H9 (cell line): ENCODE measurements at regions not wholly inside any gene's neighbourhood (a gene's known extent, or its start where the extent isn't known, plus 50 kb on each side); places are given as distances from the start of the nearest gene placed in this dataset.

Experiments
- DNase-seq: peaks from one replicate; pipeline ENCODE4 v3.0.0-alpha.2; 2017
- H2AFZ ChIP-seq: one replicate; pipeline ENCODE4 v1.6.1; 2013; ENCODE audit warnings: mild to moderate bottlenecking, low read length, control low read depth, moderate library complexity
- H2AK5ac ChIP-seq: 2 replicates; pipeline ENCODE4 v1.6.1; 2013; ENCODE audit warnings: low read length, control low read depth, mixed read lengths; ENCODE audit not compliant: insufficient read length
- H2BK120ac ChIP-seq: one replicate; pipeline ENCODE4 v1.6.1; 2013; ENCODE audit warnings: low read depth, mild to moderate bottlenecking, low read length, control low read depth, inconsistent platforms; ENCODE audit not compliant: poor library complexity, severe bottlenecking
- H2BK12ac ChIP-seq: 2 replicates; pipeline ENCODE4 v1.6.1; 2013; ENCODE audit warnings: low read length, control low read depth, mixed read lengths, low read depth; ENCODE audit not compliant: insufficient read length
- H2BK15ac ChIP-seq: 2 replicates; pipeline ENCODE4 v1.6.1; 2013; ENCODE audit warnings: low read depth, low read length, control low read depth
- H2BK20ac ChIP-seq: one replicate; pipeline ENCODE4 v1.6.1; 2013; ENCODE audit warnings: low read depth, mild to moderate bottlenecking, low read length, control low read depth, inconsistent platforms; ENCODE audit not compliant: poor library complexity, severe bottlenecking
- H2BK5ac ChIP-seq: 2 replicates; pipeline ENCODE4 v1.6.1; 2013; ENCODE audit warnings: low read length, control low read depth, mixed read lengths; ENCODE audit not compliant: insufficient read length
- H3K14ac ChIP-seq: 2 replicates; pipeline ENCODE4 v1.6.1; 2013; ENCODE audit warnings: low read length, control low read depth; ENCODE audit not compliant: insufficient read depth
- H3K18ac ChIP-seq: 2 replicates; pipeline ENCODE4 v1.6.1; 2013; ENCODE audit warnings: low read depth, mild to moderate bottlenecking, mixed read lengths, low read length, control low read depth; ENCODE audit not compliant: insufficient read length
- H3K23ac ChIP-seq: 2 replicates; pipeline ENCODE4 v1.6.1; 2013; ENCODE audit warnings: low read length, control low read depth, mixed read lengths, low read depth; ENCODE audit not compliant: insufficient read length
- H3K23me2 ChIP-seq: 2 replicates; pipeline ENCODE4 v1.6.1; 2013; ENCODE audit warnings: low read depth, mild to moderate bottlenecking, mixed read lengths, low read length, control low read depth; ENCODE audit not compliant: insufficient read length, poor library complexity, severe bottlenecking
- H3K27ac ChIP-seq: 2 replicates; pipeline ENCODE4 v1.5.1; 2013; ENCODE audit warnings: low read length, control low read depth, mixed read lengths, low read depth; ENCODE audit not compliant: insufficient read length
- H3K27me3 ChIP-seq: 2 replicates; pipeline ENCODE4 v1.6.1; 2013; ENCODE audit warnings: low read length, control low read depth, inconsistent platforms; ENCODE audit not compliant: insufficient read depth
- H3K4ac ChIP-seq: 2 replicates; pipeline ENCODE4 v1.6.1; 2013; ENCODE audit warnings: low read depth, mild to moderate bottlenecking, control low read depth, inconsistent platforms, low read length, moderate library complexity
- H3K4me1 ChIP-seq: 2 replicates; pipeline ENCODE4 v1.6.1; 2013; ENCODE audit warnings: low read length, control low read depth, inconsistent platforms; ENCODE audit not compliant: insufficient read depth
- H3K4me2 ChIP-seq: 2 replicates; pipeline ENCODE4 v1.6.1; 2013; ENCODE audit warnings: low read length, control low read depth, mixed read lengths; ENCODE audit not compliant: insufficient read length, insufficient read depth
- H3K56ac ChIP-seq: 2 replicates; pipeline ENCODE4 v1.6.1; 2013; ENCODE audit warnings: low read depth, mild to moderate bottlenecking, mixed read lengths, low read length, control low read depth; ENCODE audit not compliant: insufficient read length
- H3K79me1 ChIP-seq: 2 replicates; pipeline ENCODE4 v1.6.1; 2013; ENCODE audit warnings: low read depth, mild to moderate bottlenecking, moderate library complexity, low read length, control low read depth, inconsistent platforms; ENCODE audit not compliant: insufficient read depth, poor library complexity, severe bottlenecking
- H3K79me2 ChIP-seq: 2 replicates; pipeline ENCODE4 v1.6.1; 2013; ENCODE audit warnings: low read length, control low read depth, inconsistent platforms; ENCODE audit not compliant: insufficient read depth
- H3K9ac ChIP-seq: 2 replicates; pipeline ENCODE4 v1.6.1; 2013; ENCODE audit warnings: low read length, control low read depth, mixed read lengths; ENCODE audit not compliant: insufficient read length; ENCODE audit errors: extremely low read depth
- H3K9me3 ChIP-seq: one replicate; pipeline ENCODE4 v1.6.1; 2013; ENCODE audit warnings: low read depth, low read length, inconsistent platforms; ENCODE audit not compliant: control insufficient read depth
- H3T11ph ChIP-seq: one replicate; pipeline ENCODE4 v1.6.1; 2013; ENCODE audit warnings: mild to moderate bottlenecking, low read length, control low read depth, inconsistent platforms
- H4K20me1 ChIP-seq: one replicate; pipeline ENCODE4 v1.6.1; 2013; ENCODE audit not compliant: control insufficient read depth, insufficient read length, insufficient read depth
- H4K5ac ChIP-seq: 2 replicates; pipeline ENCODE4 v1.6.1; 2013; ENCODE audit warnings: low read depth, mild to moderate bottlenecking, mixed read lengths, low read length, control low read depth; ENCODE audit not compliant: insufficient read length
- H4K8ac ChIP-seq: replicated peaks from 2 replicates; pipeline ENCODE4 v1.6.1; 2013; ENCODE audit warnings: low read length, control low read depth, mixed read lengths, low read depth; ENCODE audit not compliant: insufficient read length
- H4K91ac ChIP-seq: 2 replicates; pipeline ENCODE4 v1.6.1; 2013; ENCODE audit warnings: low read depth, mild to moderate bottlenecking, moderate library complexity, mixed read lengths, low read length, control low read depth; ENCODE audit not compliant: insufficient read length
- H3K27ac Mint-ChIP-seq, 3 experiments: 2 replicates in 2 of 3; 3 replicates in 1 of 3; pipeline ENCODE4 v1.8.0; 2020 to 2021; ENCODE audit warnings: mixed read lengths in 3 of 3, mild to moderate bottlenecking in 1 of 3, moderate library complexity in 1 of 3
- H3K27me3 Mint-ChIP-seq: 2 replicates; pipeline ENCODE4 v1.8.0; 2021; ENCODE audit warnings: low read depth, mild to moderate bottlenecking, moderate library complexity, mixed read lengths
- H3K36me3 Mint-ChIP-seq, 3 experiments: 2 replicates in 2 of 3; 3 replicates in 1 of 3; pipeline ENCODE4 v1.8.0; 2020 to 2021; ENCODE audit warnings: low read depth in 3 of 3, mixed read lengths in 3 of 3; ENCODE audit not compliant: insufficient read depth in 1 of 3
- H3K4me1 Mint-ChIP-seq, 2 experiments: 2 replicates each; pipeline ENCODE4 v1.8.0; 2020; ENCODE audit warnings: mixed read lengths in 2 of 2
- H3K4me3 Mint-ChIP-seq, 2 experiments: 2 replicates in 1 of 2; 3 replicates in 1 of 2; pipeline ENCODE4 v1.8.0; 2020 to 2021; ENCODE audit warnings: mild to moderate bottlenecking in 2 of 2, mixed read lengths in 2 of 2, moderate library complexity in 1 of 2
- H3K9me3 Mint-ChIP-seq, 2 experiments: 2 replicates in 1 of 2; 3 replicates in 1 of 2; pipeline ENCODE4 v1.8.0; 2020; ENCODE audit warnings: mild to moderate bottlenecking in 2 of 2, mixed read lengths in 2 of 2, moderate library complexity in 1 of 2
- WGBS: extraction: QIAGEN DNeasy Blood & Tissue Kit; methylation state at CpG from one replicate; pipeline ENCODE4 v1.1.7; 2013; ENCODE audit warnings: missing lambda C conversion rate, low lambda C conversion rate, mixed read lengths; ENCODE audit not compliant: insufficient read length; ENCODE audit errors: extremely low coverage; 5-methylcytosine and 5-hydroxymethylcytosine counted together
- TF ChIP-seq, protein P1 (sequence below): fragments of 200-600 bp; sonication (generic); conservative IDR thresholded peaks from 3 replicates; pipeline ENCODE4 v1.8.0; 2021; ENCODE audit warnings: antibody characterized with exemption, mild to moderate bottlenecking

DNA sequence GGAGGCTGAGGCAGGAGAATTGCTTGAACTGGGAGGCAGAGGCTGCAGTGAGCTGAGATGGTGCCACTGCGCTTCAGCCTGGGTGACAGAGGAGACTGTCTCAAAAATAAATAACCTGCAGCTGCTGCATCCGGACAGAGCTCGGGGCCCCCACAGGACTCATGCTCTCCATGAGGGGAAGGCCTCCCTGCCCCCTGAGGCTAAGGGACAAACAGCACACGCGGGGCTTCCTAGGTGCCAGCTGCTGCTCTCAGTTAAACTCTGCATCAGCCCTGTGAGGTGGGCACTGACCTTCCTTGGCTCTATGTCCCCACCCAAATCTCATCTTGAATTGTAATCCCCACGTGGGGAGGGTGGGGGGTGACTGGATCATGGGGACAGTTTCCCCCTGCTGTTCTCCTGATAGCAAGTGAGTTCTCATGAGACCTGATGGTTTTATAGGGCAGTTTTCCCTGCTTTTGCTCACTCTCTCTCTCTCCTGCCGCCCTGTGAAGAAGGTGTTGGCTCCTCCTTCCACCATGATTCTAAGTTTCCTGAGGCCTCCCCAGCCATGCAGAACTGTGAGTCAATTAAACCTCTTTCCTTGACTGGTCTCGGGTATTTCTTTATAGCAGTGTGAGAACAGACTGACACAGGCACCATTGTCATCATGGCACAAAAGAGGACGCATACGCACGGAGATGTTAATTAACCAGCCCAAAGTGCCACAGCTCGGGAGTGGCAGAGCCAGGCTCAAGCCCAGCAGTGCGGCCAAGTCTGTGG lies 49.9 kb upstream of the TAF1B start:
- no peaks in the 10 kb centered on the region for H3K23me2 ChIP-seq
- H4K5ac ChIP-seq = no peak overlapping the region
- H3T11ph ChIP-seq = no peak overlapping the region
- TF ChIP-seq, protein P1, sequence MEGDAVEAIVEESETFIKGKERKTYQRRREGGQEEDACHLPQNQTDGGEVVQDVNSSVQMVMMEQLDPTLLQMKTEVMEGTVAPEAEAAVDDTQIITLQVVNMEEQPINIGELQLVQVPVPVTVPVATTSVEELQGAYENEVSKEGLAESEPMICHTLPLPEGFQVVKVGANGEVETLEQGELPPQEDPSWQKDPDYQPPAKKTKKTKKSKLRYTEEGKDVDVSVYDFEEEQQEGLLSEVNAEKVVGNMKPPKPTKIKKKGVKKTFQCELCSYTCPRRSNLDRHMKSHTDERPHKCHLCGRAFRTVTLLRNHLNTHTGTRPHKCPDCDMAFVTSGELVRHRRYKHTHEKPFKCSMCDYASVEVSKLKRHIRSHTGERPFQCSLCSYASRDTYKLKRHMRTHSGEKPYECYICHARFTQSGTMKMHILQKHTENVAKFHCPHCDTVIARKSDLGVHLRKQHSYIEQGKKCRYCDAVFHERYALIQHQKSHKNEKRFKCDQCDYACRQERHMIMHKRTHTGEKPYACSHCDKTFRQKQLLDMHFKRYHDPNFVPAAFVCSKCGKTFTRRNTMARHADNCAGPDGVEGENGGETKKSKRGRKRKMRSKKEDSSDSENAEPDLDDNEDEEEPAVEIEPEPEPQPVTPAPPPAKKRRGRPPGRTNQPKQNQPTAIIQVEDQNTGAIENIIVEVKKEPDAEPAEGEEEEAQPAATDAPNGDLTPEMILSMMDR = no peak
- DNase-seq = no peak
- no peak overlapping the region for H2BK5ac ChIP-seq
- no peak overlapping the region for H2BK12ac ChIP-seq
- H3K4ac ChIP-seq = no peak overlapping the region
- H2AK5ac ChIP-seq = no peak overlapping the region
- no CpG with 5 or more reads among the region's 13 CpGs for WGBS
- H3K23ac ChIP-seq = no peak overlapping the region
- H3K18ac ChIP-seq = no peak overlapping the region
- no peak overlapping the region for H4K91ac ChIP-seq
- H3K9me3 Mint-ChIP-seq = peaks cover 4% of the 10 kb centered on the region in 2 experiments; a peak in 2 of 5 replicates
- H2AFZ ChIP-seq = no peak overlapping the region
- no peaks in the 10 kb centered on the region for H3K4me1 ChIP-seq
- H3K4me2 ChIP-seq = no peak overlapping the region
- H2BK120ac ChIP-seq = no peak overlapping the region
- H3K56ac ChIP-seq = no peak overlapping the region
- H3K9ac ChIP-seq = no peak overlapping the region
- H3K27me3 Mint-ChIP-seq = no peaks in the 10 kb centered on the region; the same call in 1 of the 2 replicates
- no peaks in the 10 kb centered on the region for H3K79me2 ChIP-seq
- H3K36me3 Mint-ChIP-seq = peaks cover 0 to under 1% (median 0%) of the 10 kb centered on the region in 3 experiments; a peak in 1 of 7 replicates
- peaks cover 9 to 20% of the 10 kb centered on the region in 2 experiments for H3K4me1 Mint-ChIP-seq
- no peak overlapping the region for H2BK20ac ChIP-seq
- H4K20me1 ChIP-seq = no peaks in the 10 kb centered on the region
- H3K79me1 ChIP-seq = no peaks in the 10 kb centered on the region
- no peak overlapping the region for H3K14ac ChIP-seq
- no peaks in the 10 kb centered on the region for H3K9me3 ChIP-seq
- H3K4me3 Mint-ChIP-seq = no peak overlapping the region
- no peaks in the 10 kb centered on the region for H3K27me3 ChIP-seq
- H3K27ac ChIP-seq = no peak overlapping the region
- no peak overlapping the region for H4K8ac ChIP-seq
- H2BK15ac ChIP-seq = no peak overlapping the region
- H3K27ac Mint-ChIP-seq = no peak overlapping the region
